ENCODE measurements at regions not wholly inside any gene's neighbourhood (a gene's known extent, or its start where the extent isn't known, plus 50 kb on each side); places are given as distances from the start of the nearest gene placed in this dataset.

DNA sequence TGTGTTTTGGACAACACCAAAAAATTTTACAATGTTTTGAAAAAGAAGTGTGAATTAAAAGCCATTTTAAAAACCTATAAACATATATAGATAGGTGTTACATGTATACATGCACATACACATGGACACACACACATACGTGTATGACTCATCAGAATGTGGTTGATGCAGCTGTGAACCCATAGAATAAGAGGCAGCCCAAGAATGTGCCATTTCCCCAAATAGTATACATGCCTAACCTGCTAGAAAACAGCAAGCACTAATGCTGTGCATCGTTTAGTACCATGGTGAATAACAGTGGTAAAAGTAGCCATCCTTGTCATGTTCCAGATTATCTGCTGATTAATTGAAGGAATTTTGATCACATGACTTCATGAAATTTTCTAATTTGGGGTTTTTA lies 149.0 kb downstream of the DSEL start:
- TF ChIP-seq POLR2AphosphoS5 (IDR thresholded peaks at IDR 0.05; ENCODE audit: low read depth): no peak
- TF ChIP-seq, protein P1, sequence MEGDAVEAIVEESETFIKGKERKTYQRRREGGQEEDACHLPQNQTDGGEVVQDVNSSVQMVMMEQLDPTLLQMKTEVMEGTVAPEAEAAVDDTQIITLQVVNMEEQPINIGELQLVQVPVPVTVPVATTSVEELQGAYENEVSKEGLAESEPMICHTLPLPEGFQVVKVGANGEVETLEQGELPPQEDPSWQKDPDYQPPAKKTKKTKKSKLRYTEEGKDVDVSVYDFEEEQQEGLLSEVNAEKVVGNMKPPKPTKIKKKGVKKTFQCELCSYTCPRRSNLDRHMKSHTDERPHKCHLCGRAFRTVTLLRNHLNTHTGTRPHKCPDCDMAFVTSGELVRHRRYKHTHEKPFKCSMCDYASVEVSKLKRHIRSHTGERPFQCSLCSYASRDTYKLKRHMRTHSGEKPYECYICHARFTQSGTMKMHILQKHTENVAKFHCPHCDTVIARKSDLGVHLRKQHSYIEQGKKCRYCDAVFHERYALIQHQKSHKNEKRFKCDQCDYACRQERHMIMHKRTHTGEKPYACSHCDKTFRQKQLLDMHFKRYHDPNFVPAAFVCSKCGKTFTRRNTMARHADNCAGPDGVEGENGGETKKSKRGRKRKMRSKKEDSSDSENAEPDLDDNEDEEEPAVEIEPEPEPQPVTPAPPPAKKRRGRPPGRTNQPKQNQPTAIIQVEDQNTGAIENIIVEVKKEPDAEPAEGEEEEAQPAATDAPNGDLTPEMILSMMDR (IDR thresholded peaks at IDR 0.05; ENCODE audit: insufficient read depth, low read length): no peak
- TF ChIP-seq, protein P2, sequence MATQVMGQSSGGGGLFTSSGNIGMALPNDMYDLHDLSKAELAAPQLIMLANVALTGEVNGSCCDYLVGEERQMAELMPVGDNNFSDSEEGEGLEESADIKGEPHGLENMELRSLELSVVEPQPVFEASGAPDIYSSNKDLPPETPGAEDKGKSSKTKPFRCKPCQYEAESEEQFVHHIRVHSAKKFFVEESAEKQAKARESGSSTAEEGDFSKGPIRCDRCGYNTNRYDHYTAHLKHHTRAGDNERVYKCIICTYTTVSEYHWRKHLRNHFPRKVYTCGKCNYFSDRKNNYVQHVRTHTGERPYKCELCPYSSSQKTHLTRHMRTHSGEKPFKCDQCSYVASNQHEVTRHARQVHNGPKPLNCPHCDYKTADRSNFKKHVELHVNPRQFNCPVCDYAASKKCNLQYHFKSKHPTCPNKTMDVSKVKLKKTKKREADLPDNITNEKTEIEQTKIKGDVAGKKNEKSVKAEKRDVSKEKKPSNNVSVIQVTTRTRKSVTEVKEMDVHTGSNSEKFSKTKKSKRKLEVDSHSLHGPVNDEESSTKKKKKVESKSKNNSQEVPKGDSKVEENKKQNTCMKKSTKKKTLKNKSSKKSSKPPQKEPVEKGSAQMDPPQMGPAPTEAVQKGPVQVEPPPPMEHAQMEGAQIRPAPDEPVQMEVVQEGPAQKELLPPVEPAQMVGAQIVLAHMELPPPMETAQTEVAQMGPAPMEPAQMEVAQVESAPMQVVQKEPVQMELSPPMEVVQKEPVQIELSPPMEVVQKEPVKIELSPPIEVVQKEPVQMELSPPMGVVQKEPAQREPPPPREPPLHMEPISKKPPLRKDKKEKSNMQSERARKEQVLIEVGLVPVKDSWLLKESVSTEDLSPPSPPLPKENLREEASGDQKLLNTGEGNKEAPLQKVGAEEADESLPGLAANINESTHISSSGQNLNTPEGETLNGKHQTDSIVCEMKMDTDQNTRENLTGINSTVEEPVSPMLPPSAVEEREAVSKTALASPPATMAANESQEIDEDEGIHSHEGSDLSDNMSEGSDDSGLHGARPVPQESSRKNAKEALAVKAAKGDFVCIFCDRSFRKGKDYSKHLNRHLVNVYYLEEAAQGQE (IDR thresholded peaks at IDR 0.05; ENCODE audit: insufficient replicate concordance, low read depth): no peak
- no peak for TF ChIP-seq SPI1 (IDR thresholded peaks at IDR 0.05; ENCODE audit: borderline replicate concordance, low read depth)
- no peak for TF ChIP-seq GABPA (IDR thresholded peaks at IDR 0.05; ENCODE audit: low read depth)
